ENCODE measurements at regions not wholly inside any gene's neighbourhood (a gene's known extent, or its start where the extent isn't known, plus 50 kb on each side); places are given as distances from the start of the nearest gene placed in this dataset.

GRCh38 chr12:19957308-19958125, 410.8 kb upstream of the PDE3A start:
- H3K27ac ChIP-seq = no peak overlapping the region
- peaks cover 0 to 14% (median 0%) of the 10 kb centered on the region in 4 donors for H3K4me1 ChIP-seq
- H3K27me3 ChIP-seq = no peaks in the 10 kb centered on the region
- DNase-seq = no peak
- intact Hi-C loops (cut with DNase I; ENCODE audit: low total_unique reads) = no loop called here
- TF ChIP-seq CTCF (IDR thresholded peaks at IDR 0.05) = no peak
- no peaks in the 10 kb centered on the region for H3K9me3 ChIP-seq
- H3K4me3 ChIP-seq = no peak overlapping the region
- no peaks in the 10 kb centered on the region for H3K36me3 ChIP-seq

DNA sequence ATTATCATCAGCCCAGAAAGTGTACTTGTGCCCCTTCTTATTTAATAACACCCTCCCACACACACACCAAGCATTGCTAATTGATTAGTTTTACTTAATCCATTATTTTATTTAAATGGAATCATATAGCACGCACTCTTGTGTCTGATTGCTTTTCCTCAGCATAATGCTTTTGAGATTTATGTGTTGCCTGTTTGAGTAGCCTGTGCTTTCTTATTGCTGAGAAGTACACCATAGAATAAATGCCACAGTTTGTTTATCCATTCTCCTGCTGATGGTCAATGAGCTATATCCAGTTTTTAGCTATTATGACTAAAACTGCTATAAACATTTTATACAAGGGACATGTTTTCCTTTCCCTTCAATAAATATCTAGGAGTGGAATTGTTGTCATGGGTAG, 409.9 kb upstream of the PDE3A start:
- Histone ChIP-seq H3K4me3 (no peak overlapping the region), H3K27me3 (no peaks in the 10 kb centered on the region), H3K27ac (no peak overlapping the region), H3K4me1 (peaks cover 0 to 14% (median 0%) of the 10 kb centered on the region in 4 donors), H3K9me3 (no peaks in the 10 kb centered on the region), H3K36me3 (no peaks in the 10 kb centered on the region)
- intact Hi-C loops (cut with DNase I; ENCODE audit: low total_unique reads) = no loop called here
- DNase-seq = no peak
- no peak for TF ChIP-seq CTCF (IDR thresholded peaks at IDR 0.05)

- H3K27me3 ChIP-seq = no peaks in the 10 kb centered on the region
- no peaks in the 10 kb centered on the region for H3K9me3 ChIP-seq
- DNase-seq = no peak
- no peaks in the 10 kb centered on the region for H3K36me3 ChIP-seq
- H3K27ac ChIP-seq = no peak overlapping the region
- intact Hi-C loops (cut with DNase I; ENCODE audit: low total_unique reads) = no loop called here
- peaks cover 0 to 14% (median 2%) of the 10 kb centered on the region in 4 donors for H3K4me1 ChIP-seq
- no peak overlapping the region for H3K4me3 ChIP-seq
- TF ChIP-seq CTCF (IDR thresholded peaks at IDR 0.05) = no peak
Observed at GRCh38 chr12:19959353-19959752, 409.0 kb upstream of the PDE3A start.

- no peak overlapping the region for H3K4me3 ChIP-seq
- no peak for DNase-seq
- no peaks in the 10 kb centered on the region for H3K9me3 ChIP-seq
- no peak for TF ChIP-seq CTCF (IDR thresholded peaks at IDR 0.05)
- H3K36me3 ChIP-seq = no peaks in the 10 kb centered on the region
- no peak overlapping the region for H3K27ac ChIP-seq
- H3K27me3 ChIP-seq = no peaks in the 10 kb centered on the region
- intact Hi-C loops (cut with DNase I; ENCODE audit: low total_unique reads) = no loop called here
- H3K4me1 ChIP-seq = peaks cover 0 to 25% (median 2%) of the 10 kb centered on the region in 4 donors
Observed at GRCh38 chr12:19960527-19960926, 407.8 kb upstream of the PDE3A start.

- no peaks in the 10 kb centered on the region for H3K9me3 ChIP-seq
- H3K27me3 ChIP-seq = no peaks in the 10 kb centered on the region
- H3K27ac ChIP-seq = no peak overlapping the region
- DNase-seq = no peak
- H3K4me1 ChIP-seq = peaks cover 0 to 31% (median 4%) of the 10 kb centered on the region in 4 donors
- intact Hi-C loops (cut with DNase I; ENCODE audit: low total_unique reads) = no loop called here
- H3K4me3 ChIP-seq = no peak overlapping the region
- H3K36me3 ChIP-seq = no peaks in the 10 kb centered on the region
- TF ChIP-seq CTCF (IDR thresholded peaks at IDR 0.05) = no peak
Observed at GRCh38 chr12:19962192-19962591, 406.1 kb upstream of the PDE3A start.
